ENCODE measurements at regions not wholly inside any gene's neighbourhood (a gene's known extent, or its start where the extent isn't known, plus 50 kb on each side); places are given as distances from the start of the nearest gene placed in this dataset.
"Not testable (repeated sequence)": the region's sequence is repeated elsewhere in the genome, so short reads cannot be mapped to it uniquely, and the experiment has no call there.

GRCh38 chr15:79154483-79155135 lies 64.0 kb upstream of the RASGRF1 start:
- intact Hi-C loops (cut with micrococcal nuclease) = no loop called here

DNA sequence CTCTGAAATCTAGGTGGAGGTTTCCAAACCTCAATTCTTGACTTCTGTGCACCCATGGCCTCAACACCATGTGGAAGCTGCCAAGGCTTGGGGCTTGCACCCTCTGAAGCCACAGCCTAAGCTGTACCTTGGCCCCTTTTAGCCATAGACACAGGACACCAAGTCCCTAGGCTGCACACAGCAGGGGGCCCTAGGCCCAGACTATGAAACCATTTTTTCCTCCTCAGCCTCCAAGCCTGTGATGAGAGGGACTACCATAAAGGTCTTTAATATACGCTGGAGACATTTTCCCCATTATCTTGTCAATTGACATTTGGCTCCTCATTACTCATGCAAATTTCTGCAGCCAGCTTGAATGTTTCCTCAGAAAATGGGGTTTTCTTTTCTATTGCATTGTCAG lies 53.7 kb upstream of the RASGRF1 start:
- intact Hi-C loops (cut with micrococcal nuclease); H3K36me3 ChIP-seq; H3K4me3 ChIP-seq; H3K27me3 ChIP-seq (ENCODE audit: low read depth); H3K27ac ChIP-seq (replicated peaks); H3K4me1 ChIP-seq; DNase-seq: not testable (repeated sequence)
- H3K9me3 ChIP-seq (replicated peaks) = peaks cover 36% of the 10 kb centered on the region

More at GRCh38 chr15:79154483-79155135, 64.0 kb upstream of the RASGRF1 start:
- Histone ChIP-seq H3K27ac (replicated peaks) (no peak overlapping the region), H3K36me3 (no peaks in the 10 kb centered on the region), H3K9me3 (replicated peaks) (peaks cover 4% of the 10 kb centered on the region), H3K27me3 (ENCODE audit: low read depth) (peaks cover 11% of the 10 kb centered on the region), H3K4me3 (no peak overlapping the region), H3K4me1 (peaks cover 8% of the 10 kb centered on the region)
- TF ChIP-seq CTCF (IDR thresholded peaks at IDR 0.05; ENCODE audit: borderline replicate concordance) = no peak
- DNase-seq = no peak

GRCh38 chr15:79140846-79141570 lies 50.4 kb upstream of the RASGRF1 start:
- no peak for DNase-seq
- Histone ChIP-seq H3K27ac (replicated peaks) (no peak overlapping the region), H3K4me3 (no peak overlapping the region), H3K36me3 (no peaks in the 10 kb centered on the region), H3K9me3 (replicated peaks) (peaks cover 24% of the 10 kb centered on the region), H3K4me1 (no peaks in the 10 kb centered on the region), H3K27me3 (ENCODE audit: low read depth) (peaks cover 21% of the 10 kb centered on the region)
- no peak for TF ChIP-seq CTCF (IDR thresholded peaks at IDR 0.05; ENCODE audit: borderline replicate concordance)
- intact Hi-C loops (cut with micrococcal nuclease) = no loop called here

Small RNA genes in the stretch of these regions (microRNA-seq; reads per million reads assigned to microRNA genes)
- gene MIR184 = 7.8 reads per million, percentile 21 among the genes with 10 or more reads in this experiment

All from left ventricle myocardium inferior (tissue), 1 donor.